Progenitor cell of endocrine pancreas (in vitro differentiated cells): ENCODE measurements at regions not wholly inside any gene's neighbourhood (a gene's known extent, or its start where the extent isn't known, plus 50 kb on each side); places are given as distances from the start of the nearest gene placed in this dataset.
A peak's percentile ranks its signal among the peaks of the same experiment; 100 is the strongest.

Experiments used
- DNase-seq: peaks from one replicate; pipeline ENCODE4 v3.0.0; 2021; ENCODE audit warnings: low spot score; ENCODE audit not compliant: unreplicated experiment
- H3K27ac Mint-ChIP-seq: 2 replicates; pipeline ENCODE4 v1.8.0; 2021; ENCODE audit warnings: mild to moderate bottlenecking, moderate library complexity, mixed read lengths
- H3K27me3 Mint-ChIP-seq: 2 replicates; pipeline ENCODE4 v1.8.0; 2021; ENCODE audit warnings: mixed read lengths
- H3K36me3 Mint-ChIP-seq: 2 replicates; pipeline ENCODE4 v1.8.0; 2022; ENCODE audit warnings: mixed read lengths; ENCODE audit not compliant: insufficient read depth
- H3K4me1 Mint-ChIP-seq: 2 replicates; pipeline ENCODE4 v1.8.0; 2021; ENCODE audit warnings: low read depth, mixed read lengths
- H3K4me3 Mint-ChIP-seq: 2 replicates; pipeline ENCODE4 v1.8.0; 2021; ENCODE audit warnings: low read depth, mild to moderate bottlenecking, moderate library complexity, mixed read lengths
- H3K9me3 Mint-ChIP-seq: 2 replicates; pipeline ENCODE4 v1.8.0; 2021; ENCODE audit warnings: low read depth, mixed read lengths
- CTCF ChIP-seq: fragments of 200-600 bp; sonication (generic); IDR thresholded peaks from one replicate; pipeline ENCODE4 v1.5.0; 2021; ENCODE audit warnings: antibody characterized with exemption, mild to moderate bottlenecking; ENCODE audit not compliant: unreplicated experiment

DNA sequence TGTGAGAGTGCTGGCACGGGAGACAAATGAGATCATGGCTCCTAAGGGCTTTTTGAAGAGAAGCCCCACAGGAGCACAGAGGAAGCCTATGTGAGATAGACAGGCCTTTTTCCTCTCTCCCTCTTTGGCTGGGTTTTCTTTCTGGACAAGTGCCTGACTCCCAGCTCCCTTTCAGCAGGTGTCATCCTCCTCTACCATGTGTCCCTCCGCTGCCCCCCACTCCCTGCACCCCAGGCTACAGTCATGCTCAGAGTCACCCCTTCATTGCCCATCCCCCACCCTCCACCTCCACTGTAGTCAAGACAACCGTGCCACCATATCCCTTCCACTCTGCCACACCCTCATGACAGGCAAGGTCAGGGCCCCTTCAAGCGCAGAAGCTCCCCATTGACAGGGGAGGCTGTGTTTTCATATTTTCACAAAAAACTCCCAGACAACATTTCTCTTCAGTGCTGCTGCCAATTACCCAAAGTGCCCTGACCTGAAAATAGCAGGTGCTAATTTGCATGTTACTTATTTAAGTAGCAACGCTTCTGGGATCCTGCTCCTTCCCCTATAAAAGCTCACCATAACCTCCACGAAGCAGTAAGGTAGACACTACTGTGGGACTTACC lies 92.1 kb upstream of the IPO9 start:
- Mint-ChIP-seq H3K4me1 (peaks cover 47% of the 10 kb centered on the region), H3K27me3 (no peaks in the 10 kb centered on the region), H3K27ac (no peak overlapping the region), H3K4me3 (no peak overlapping the region), H3K9me3 (no peaks in the 10 kb centered on the region), H3K36me3 (no peaks in the 10 kb centered on the region)
- DNase-seq, result no peak
- no peak for TF ChIP-seq CTCF

DNA sequence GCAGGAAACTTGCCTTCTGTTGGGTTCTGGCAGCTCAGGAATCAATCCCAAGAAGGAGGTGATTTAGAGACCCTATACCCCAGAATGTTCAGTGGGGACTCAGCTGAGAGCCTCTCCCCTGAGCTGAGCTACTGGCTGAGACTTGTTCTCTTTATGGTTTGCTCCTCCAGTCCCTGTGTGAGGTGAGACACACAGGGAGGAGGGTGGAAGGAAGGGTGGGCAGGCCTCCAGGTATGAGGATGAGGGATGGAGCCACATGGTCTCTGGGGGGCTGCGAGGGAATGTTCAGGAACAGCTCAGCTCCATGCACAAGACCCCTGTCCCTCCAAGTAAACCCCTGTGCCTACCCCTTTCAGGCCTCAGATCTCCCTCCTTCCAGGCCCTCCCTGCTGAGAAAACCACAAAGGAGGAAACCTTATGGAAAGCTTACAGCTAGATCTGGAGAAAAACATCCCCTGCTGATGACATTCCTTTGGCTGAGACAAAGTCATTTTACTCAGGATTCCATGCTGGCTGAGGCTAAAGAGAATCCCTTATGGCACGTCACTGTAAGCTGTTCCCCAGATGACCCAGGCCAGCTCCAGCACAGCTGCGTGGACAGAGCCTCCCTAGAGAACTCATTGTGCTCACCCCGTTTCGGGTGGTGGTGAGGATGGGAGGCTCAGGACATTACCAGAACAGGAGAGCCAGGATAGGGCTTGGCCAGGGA lies 91.5 kb upstream of the IPO9 start:
- no peak for TF ChIP-seq CTCF
- Mint-ChIP-seq H3K36me3 (no peaks in the 10 kb centered on the region), H3K27me3 (no peaks in the 10 kb centered on the region), H3K27ac (no peak overlapping the region), H3K9me3 (no peaks in the 10 kb centered on the region), H3K4me1 (peaks cover 47% of the 10 kb centered on the region), H3K4me3 (peak overlapping the region; percentile 98)
- DNase-seq, result no peak

DNA sequence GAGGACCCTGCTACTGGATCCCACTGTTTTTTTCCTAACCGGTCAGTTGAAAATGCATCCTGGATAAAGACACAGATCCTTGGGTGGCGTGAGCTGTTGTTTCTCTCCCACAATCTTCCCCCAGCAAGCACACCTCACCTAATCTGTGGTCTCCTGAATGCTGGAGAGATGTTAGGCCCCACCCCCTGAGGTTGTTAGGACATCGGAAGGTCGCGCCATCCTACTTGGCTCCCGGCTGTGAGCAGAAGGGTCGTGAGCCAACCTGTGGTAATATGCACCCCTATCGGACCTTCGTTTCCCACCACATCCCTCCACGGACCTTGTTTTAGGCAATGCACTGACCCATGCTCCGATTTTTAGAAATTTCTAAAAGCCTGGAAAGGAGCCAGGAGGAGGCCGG lies 89.9 kb upstream of the IPO9 start:
- TF ChIP-seq CTCF, result no peak
- Mint-ChIP-seq H3K4me1 (peaks cover 45% of the 10 kb centered on the region), H3K27ac (peak overlapping the region; percentile 97), H3K9me3 (no peaks in the 10 kb centered on the region), H3K27me3 (no peaks in the 10 kb centered on the region), H3K36me3 (no peaks in the 10 kb centered on the region), H3K4me3 (peak overlapping the region; percentile 98)
- DNase-seq, result no peak

- DNase-seq, result peak; percentile 62
- H3K27me3 Mint-ChIP-seq, result no peaks in the 10 kb centered on the region
- H3K4me1 Mint-ChIP-seq, result peaks cover 44% of the 10 kb centered on the region
- no peaks in the 10 kb centered on the region for H3K36me3 Mint-ChIP-seq
- peak overlapping the region; percentile 98 for H3K4me3 Mint-ChIP-seq
- H3K9me3 Mint-ChIP-seq, result no peaks in the 10 kb centered on the region
- H3K27ac Mint-ChIP-seq, result peak overlapping the region; percentile 97
- TF ChIP-seq CTCF, result no peak
Observed at GRCh38 chr1:201739492-201740085, 89.4 kb upstream of the IPO9 start.

- Mint-ChIP-seq H3K4me1 (peaks cover 44% of the 10 kb centered on the region), H3K27ac (peak overlapping the region; percentile 97), H3K9me3 (no peaks in the 10 kb centered on the region), H3K36me3 (no peaks in the 10 kb centered on the region), H3K4me3 (peak overlapping the region; percentile 98), H3K27me3 (no peaks in the 10 kb centered on the region)
- peak; percentile 17 for DNase-seq
- TF ChIP-seq CTCF, result no peak
Observed at GRCh38 chr1:201740086-201740541, 88.8 kb upstream of the IPO9 start.
